Osteocyte (in vitro differentiated cells): ENCODE measurements at regions not wholly inside any gene's neighbourhood (a gene's known extent, or its start where the extent isn't known, plus 50 kb on each side); places are given as distances from the start of the nearest gene placed in this dataset.

Experiments
- DNase-seq: peaks from one replicate; pipeline ENCODE4 v3.0.0; 2021; ENCODE audit warnings: mixed read lengths; ENCODE audit not compliant: unreplicated experiment; ENCODE audit errors: extremely low spot score
- H3K27ac Mint-ChIP-seq: one replicate; pipeline ENCODE4 v1.8.0; 2021; ENCODE audit warnings: mild to moderate bottlenecking, mixed read lengths; ENCODE audit not compliant: unreplicated experiment
- H3K27me3 Mint-ChIP-seq: one replicate; pipeline ENCODE4 v1.8.0; 2021; ENCODE audit warnings: mixed read lengths; ENCODE audit not compliant: unreplicated experiment
- H3K36me3 Mint-ChIP-seq: one replicate; pipeline ENCODE4 v1.8.0; 2021; ENCODE audit warnings: mixed read lengths; ENCODE audit not compliant: unreplicated experiment
- H3K4me1 Mint-ChIP-seq: one replicate; pipeline ENCODE4 v1.8.0; 2021; ENCODE audit warnings: mixed read lengths; ENCODE audit not compliant: unreplicated experiment
- H3K4me3 Mint-ChIP-seq: one replicate; pipeline ENCODE4 v1.8.0; 2021; ENCODE audit warnings: mild to moderate bottlenecking, moderate library complexity, mixed read lengths; ENCODE audit not compliant: unreplicated experiment
- H3K9me3 Mint-ChIP-seq: one replicate; pipeline ENCODE4 v1.8.0; 2021; ENCODE audit warnings: mixed read lengths; ENCODE audit not compliant: unreplicated experiment
- CTCF ChIP-seq: fragments of 200-600 bp; sonication (generic); IDR thresholded peaks from 2 replicates; pipeline ENCODE4 v1.5.0; 2021; ENCODE audit warnings: antibody characterized with exemption, mild to moderate bottlenecking, moderate library complexity

- peaks cover 13% of the 10 kb centered on the region for H3K9me3 Mint-ChIP-seq
- H3K27ac Mint-ChIP-seq: no peak overlapping the region
- H3K27me3 Mint-ChIP-seq: no peaks in the 10 kb centered on the region
- TF ChIP-seq CTCF: no peak
- H3K4me1 Mint-ChIP-seq: peaks cover 13% of the 10 kb centered on the region
- H3K4me3 Mint-ChIP-seq: no peak overlapping the region
- no peaks in the 10 kb centered on the region for H3K36me3 Mint-ChIP-seq
- no peak for DNase-seq
Observed at GRCh38 chr7:47681249-47681810, 99.4 kb upstream of the TNS3 start.

GRCh38 chr7:47678641-47679380 is 96.9 kb upstream of the TNS3 start:
- TF ChIP-seq CTCF: no peak
- no peaks in the 10 kb centered on the region for H3K36me3 Mint-ChIP-seq
- H3K27me3 Mint-ChIP-seq: no peaks in the 10 kb centered on the region
- H3K27ac Mint-ChIP-seq: no peak overlapping the region
- DNase-seq: no peak
- H3K4me3 Mint-ChIP-seq: no peak overlapping the region
- peaks cover 13% of the 10 kb centered on the region for H3K9me3 Mint-ChIP-seq
- peaks cover 13% of the 10 kb centered on the region for H3K4me1 Mint-ChIP-seq

DNA sequence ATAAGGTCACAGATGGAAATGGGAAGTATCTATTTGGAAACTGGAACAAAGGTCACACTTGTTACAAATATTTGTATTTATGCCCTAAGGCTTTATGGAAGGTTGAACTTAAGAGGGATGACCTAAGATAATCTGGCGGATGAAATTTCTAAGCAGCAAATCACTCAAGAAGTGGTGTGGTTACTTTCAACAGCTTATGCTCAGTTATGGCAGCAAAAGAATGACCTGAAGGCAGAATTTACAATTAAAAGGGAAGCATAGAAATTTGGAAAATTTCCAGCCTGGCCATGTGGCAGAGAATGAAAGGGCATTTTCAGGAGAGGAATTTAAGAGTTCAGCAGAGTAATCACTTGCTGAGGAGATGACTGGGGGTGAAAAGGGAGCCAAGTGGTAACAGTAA is 95.8 kb upstream of the TNS3 start:
- no peak for DNase-seq
- H3K4me3 Mint-ChIP-seq: no peak overlapping the region

GRCh38 chr7:47677093-47677492 is 95.2 kb upstream of the TNS3 start:
- H3K36me3 Mint-ChIP-seq: no peaks in the 10 kb centered on the region
- H3K27ac Mint-ChIP-seq: no peak overlapping the region
- H3K9me3 Mint-ChIP-seq: peaks cover 13% of the 10 kb centered on the region
- H3K4me3 Mint-ChIP-seq: no peak overlapping the region
- no peak for DNase-seq
- peaks cover 13% of the 10 kb centered on the region for H3K4me1 Mint-ChIP-seq
- TF ChIP-seq CTCF: no peak
- H3K27me3 Mint-ChIP-seq: no peaks in the 10 kb centered on the region

More for the DNA sequence above, 95.8 kb upstream of the TNS3 start:
- TF ChIP-seq CTCF: no peak
- H3K4me1 Mint-ChIP-seq: peaks cover 13% of the 10 kb centered on the region
- H3K27me3 Mint-ChIP-seq: no peaks in the 10 kb centered on the region
- no peaks in the 10 kb centered on the region for H3K36me3 Mint-ChIP-seq
- peak overlapping the region; percentile 8 for H3K27ac Mint-ChIP-seq
- peaks cover 13% of the 10 kb centered on the region for H3K9me3 Mint-ChIP-seq

DNA sequence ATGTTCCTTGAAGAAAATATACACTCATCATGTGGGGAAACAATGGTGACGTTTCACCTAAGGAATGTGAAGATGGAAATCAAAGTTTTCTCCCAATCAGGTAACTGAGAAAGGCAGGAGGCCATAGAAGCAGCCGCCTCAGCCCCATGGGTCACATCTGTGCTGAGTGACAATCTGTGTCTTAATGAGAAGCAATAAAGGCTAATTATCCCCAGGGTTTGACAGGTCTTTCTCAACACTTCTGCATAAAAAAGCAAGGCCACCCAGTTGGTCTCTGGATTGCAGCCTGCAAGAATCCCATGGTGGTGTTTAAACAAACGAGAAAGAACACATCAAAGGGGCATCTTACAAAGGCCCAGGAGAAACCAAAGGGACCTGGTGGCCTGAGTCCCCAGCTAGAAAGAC is 91.1 kb upstream of the TNS3 start:
- no peak for TF ChIP-seq CTCF
- Mint-ChIP-seq H3K27me3 (no peaks in the 10 kb centered on the region), H3K4me3 (no peak overlapping the region), H3K4me1 (peaks cover 27% of the 10 kb centered on the region), H3K36me3 (no peaks in the 10 kb centered on the region), H3K27ac (no peak overlapping the region), H3K9me3 (peaks cover 13% of the 10 kb centered on the region)
- DNase-seq: no peak
